ENCODE measurements at regions not wholly inside any gene's neighbourhood (a gene's known extent, or its start where the extent isn't known, plus 50 kb on each side); places are given as distances from the start of the nearest gene placed in this dataset.

GRCh38 chr21:31801551-31802219 is 69.8 kb upstream of the SCAF4 start:
- TF ChIP-seq CBX3 (IDR thresholded peaks at IDR 0.05; ENCODE audit: low read depth) (no peak), CTCF (IDR thresholded peaks at IDR 0.05 in 2 of 3, conservative IDR thresholded peaks at IDR 0.05 in 1 of 3; ENCODE audit: borderline replicate concordance in 1 of 3, insufficient read depth in 1 of 3, low read depth in 2 of 3, low read length in 2 of 3) (no peak), RAD21 (IDR thresholded peaks at IDR 0.05; ENCODE audit: low read depth) (no peak), ZFX (IDR thresholded peaks at IDR 0.05) (no peak), YY1 (IDR thresholded peaks at IDR 0.05; ENCODE audit: extremely low read depth, insufficient replicate concordance, low read depth, low read length) (no peak), REST (IDR thresholded peaks at IDR 0.05; ENCODE audit: low read depth) (no peak), POLR2A (IDR thresholded peaks at IDR 0.05; ENCODE audit: borderline replicate concordance, extremely low read depth, insufficient read depth, insufficient read length) (no peak), EZH2 (IDR thresholded peaks at IDR 0.05) (no peak), ZNF274 (IDR thresholded peaks at IDR 0.05; ENCODE audit: low read depth, low read length) (no peak)
- TF ChIP-seq, protein P1, sequence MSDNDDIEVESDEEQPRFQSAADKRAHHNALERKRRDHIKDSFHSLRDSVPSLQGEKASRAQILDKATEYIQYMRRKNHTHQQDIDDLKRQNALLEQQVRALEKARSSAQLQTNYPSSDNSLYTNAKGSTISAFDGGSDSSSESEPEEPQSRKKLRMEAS (IDR thresholded peaks at IDR 0.05): no peak
- TF ChIP-seq, protein P2, sequence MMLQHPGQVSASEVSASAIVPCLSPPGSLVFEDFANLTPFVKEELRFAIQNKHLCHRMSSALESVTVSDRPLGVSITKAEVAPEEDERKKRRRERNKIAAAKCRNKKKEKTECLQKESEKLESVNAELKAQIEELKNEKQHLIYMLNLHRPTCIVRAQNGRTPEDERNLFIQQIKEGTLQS (IDR thresholded peaks at IDR 0.05): no peak

Data from HCT116 (cell line).